ENCODE measurements at regions not wholly inside any gene's neighbourhood (a gene's known extent, or its start where the extent isn't known, plus 50 kb on each side); places are given as distances from the start of the nearest gene placed in this dataset.

DNA sequence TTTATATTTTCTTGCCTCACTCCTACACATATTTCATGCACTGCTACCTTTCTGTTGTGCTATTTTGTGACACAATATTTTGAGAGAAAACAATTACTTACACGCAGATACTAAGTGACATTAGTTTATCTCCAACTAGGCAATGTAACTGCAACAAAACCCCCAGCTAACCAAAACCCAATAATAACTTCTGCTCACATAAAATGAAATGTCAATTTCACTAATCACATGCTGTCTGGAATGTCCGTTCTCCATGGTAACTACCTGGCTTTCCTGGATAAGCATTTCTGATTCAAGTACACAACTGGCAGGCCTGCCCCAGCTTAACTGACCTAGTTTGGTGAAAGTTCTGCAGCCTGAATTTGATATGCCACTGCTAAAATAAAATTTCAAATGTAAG lies 313.5 kb downstream of the TMA16 start:
- Histone ChIP-seq H3K4me1 (ENCODE audit: insufficient read depth, low read length) (no peaks in the 10 kb centered on the region), H3K79me2 (ENCODE audit: insufficient read depth, low read length) (no peaks in the 10 kb centered on the region), H2BK12ac (ENCODE audit: insufficient read length, low read depth, low read length) (no peak overlapping the region), H3K79me1 (ENCODE audit: insufficient read depth, low read depth, low read length, poor library complexity, severe bottlenecking) (no peaks in the 10 kb centered on the region), H2AK5ac (ENCODE audit: insufficient read length, low read length) (no peak overlapping the region), H3K4me2 (ENCODE audit: insufficient read depth, insufficient read length, low read length) (no peak overlapping the region), H4K5ac (ENCODE audit: insufficient read length, low read depth, low read length) (no peak overlapping the region), H3K27me3 (ENCODE audit: insufficient read depth, low read length) (no peaks in the 10 kb centered on the region), H3K9ac (ENCODE audit: extremely low read depth, insufficient read length, low read length) (no peak overlapping the region), H3K9me3 (ENCODE audit: control insufficient read depth, low read depth, low read length) (no peaks in the 10 kb centered on the region), H2AFZ (ENCODE audit: low read length) (no peak overlapping the region), H3T11ph (ENCODE audit: low read length) (no peak overlapping the region), H3K14ac (ENCODE audit: insufficient read depth, low read length) (no peak overlapping the region), H3K18ac (ENCODE audit: insufficient read length, low read depth, low read length) (no peak overlapping the region), H4K91ac (ENCODE audit: insufficient read length, low read depth, low read length) (no peak overlapping the region), H3K56ac (ENCODE audit: insufficient read length, low read depth, low read length) (no peak overlapping the region), H3K23ac (ENCODE audit: insufficient read length, low read depth, low read length) (no peak overlapping the region), H2BK5ac (ENCODE audit: insufficient read length, low read length) (no peak overlapping the region), H4K20me1 (ENCODE audit: control insufficient read depth, insufficient read depth, insufficient read length) (no peaks in the 10 kb centered on the region), H2BK120ac (ENCODE audit: low read depth, low read length, poor library complexity, severe bottlenecking) (no peak overlapping the region), H4K8ac (replicated peaks; ENCODE audit: insufficient read length, low read depth, low read length) (no peak overlapping the region), H2BK20ac (ENCODE audit: low read depth, low read length, poor library complexity, severe bottlenecking) (no peak overlapping the region), H3K4ac (ENCODE audit: low read depth, low read length) (no peak overlapping the region), H3K27ac (ENCODE audit: insufficient read length, low read depth, low read length) (no peak overlapping the region), H3K23me2 (ENCODE audit: insufficient read length, low read depth, low read length, poor library complexity, severe bottlenecking) (no peaks in the 10 kb centered on the region), H2BK15ac (ENCODE audit: low read depth, low read length) (no peak overlapping the region)
- TF ChIP-seq, protein P1, sequence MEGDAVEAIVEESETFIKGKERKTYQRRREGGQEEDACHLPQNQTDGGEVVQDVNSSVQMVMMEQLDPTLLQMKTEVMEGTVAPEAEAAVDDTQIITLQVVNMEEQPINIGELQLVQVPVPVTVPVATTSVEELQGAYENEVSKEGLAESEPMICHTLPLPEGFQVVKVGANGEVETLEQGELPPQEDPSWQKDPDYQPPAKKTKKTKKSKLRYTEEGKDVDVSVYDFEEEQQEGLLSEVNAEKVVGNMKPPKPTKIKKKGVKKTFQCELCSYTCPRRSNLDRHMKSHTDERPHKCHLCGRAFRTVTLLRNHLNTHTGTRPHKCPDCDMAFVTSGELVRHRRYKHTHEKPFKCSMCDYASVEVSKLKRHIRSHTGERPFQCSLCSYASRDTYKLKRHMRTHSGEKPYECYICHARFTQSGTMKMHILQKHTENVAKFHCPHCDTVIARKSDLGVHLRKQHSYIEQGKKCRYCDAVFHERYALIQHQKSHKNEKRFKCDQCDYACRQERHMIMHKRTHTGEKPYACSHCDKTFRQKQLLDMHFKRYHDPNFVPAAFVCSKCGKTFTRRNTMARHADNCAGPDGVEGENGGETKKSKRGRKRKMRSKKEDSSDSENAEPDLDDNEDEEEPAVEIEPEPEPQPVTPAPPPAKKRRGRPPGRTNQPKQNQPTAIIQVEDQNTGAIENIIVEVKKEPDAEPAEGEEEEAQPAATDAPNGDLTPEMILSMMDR (conservative IDR thresholded peaks at IDR 0.05), result no peak
- no peaks in the 10 kb centered on the region for H3K36me3 Mint-ChIP-seq (ENCODE audit: insufficient read depth in 1 of 3, low read depth in 3 of 3)
- H3K27me3 Mint-ChIP-seq (ENCODE audit: low read depth), result no peaks in the 10 kb centered on the region; the same call in 1 of the 2 replicates
- DNase-seq, result no peak
- no peak overlapping the region for H3K4me3 Mint-ChIP-seq
- H3K9me3 Mint-ChIP-seq, result no peaks in the 10 kb centered on the region
- H3K4me1 Mint-ChIP-seq, result no peaks in the 10 kb centered on the region
- no CpG with 5 or more reads among the region's 2 CpGs for WGBS (ENCODE audit: extremely low coverage, insufficient read length, low lambda C conversion rate)
- no peak overlapping the region for H3K27ac Mint-ChIP-seq
